SK-N-SH treated with all-trans-retinoic acid at 6 μM for 48 hours (cell line): ENCODE measurements at regions not wholly inside any gene's neighbourhood (a gene's known extent, or its start where the extent isn't known, plus 50 kb on each side); places are given as distances from the start of the nearest gene placed in this dataset.

Source experiments
- BACH2 ChIP-seq: fragments of 250-450 bp; sonication (Bioruptor Pico); IDR thresholded peaks from 2 replicates; pipeline ENCODE4 v1.9.0; 2021; ENCODE audit warnings: mild to moderate bottlenecking, borderline replicate concordance
- CSDC2 ChIP-seq: fragments of 250-450 bp; sonication (Bioruptor Pico); IDR thresholded peaks from 2 replicates; pipeline ENCODE4 v1.5.0; 2020; ENCODE audit warnings: mild to moderate bottlenecking, moderate library complexity
- ESRRG ChIP-seq: fragments of 250-450 bp; sonication (Bioruptor Pico); IDR thresholded peaks from 2 replicates; pipeline ENCODE4 v1.6.1; 2021; ENCODE audit warnings: mild to moderate bottlenecking
- GLIS3 ChIP-seq: fragments of 250-450 bp; sonication (Bioruptor Pico); IDR thresholded peaks from 2 replicates; pipeline ENCODE4 v1.5.0; 2020; ENCODE audit warnings: mild to moderate bottlenecking, moderate library complexity
- PATZ1 ChIP-seq: fragments of 250-450 bp; sonication (Bioruptor Pico); IDR thresholded peaks from 2 replicates; pipeline ENCODE4 v1.8.0; 2020; ENCODE audit warnings: mild to moderate bottlenecking, moderate library complexity, borderline replicate concordance
- POU6F1 ChIP-seq: fragments of 250-450 bp; sonication (Bioruptor Pico); IDR thresholded peaks from 2 replicates; pipeline ENCODE4 v1.8.0; 2021; ENCODE audit warnings: low read depth, mild to moderate bottlenecking, moderate library complexity, borderline replicate concordance
- PPARA ChIP-seq: fragments of 250-450 bp; sonication (Bioruptor Pico); IDR thresholded peaks from 2 replicates; pipeline ENCODE4 v1.5.0; 2020; ENCODE audit warnings: mild to moderate bottlenecking, borderline replicate concordance
- RARB ChIP-seq: fragments of 250-450 bp; sonication (Bioruptor Pico); IDR thresholded peaks from 2 replicates; pipeline ENCODE4 v1.8.0; 2021; ENCODE audit warnings: mild to moderate bottlenecking, moderate library complexity
- TCF4 ChIP-seq: fragments of 250-450 bp; sonication (Bioruptor Pico); IDR thresholded peaks from 2 replicates; pipeline ENCODE4 v1.8.0; 2021; ENCODE audit warnings: mild to moderate bottlenecking, moderate library complexity, borderline replicate concordance
- ZNF565 ChIP-seq: fragments of 450-650 bp; formaldehyde crosslinking; conservative IDR thresholded peaks from 2 replicates; pipeline ENCODE4 v1.5.0; 2020; ENCODE audit warnings: low read depth, mild to moderate bottlenecking, moderate library complexity

GRCh38 chr11:92557879-92558278, 333.3 kb downstream of the FAT3 start:
- TF ChIP-seq ESRRG (CRISPR knock-in tag): no peak
- TF ChIP-seq PATZ1: no peak
- TF ChIP-seq PPARA (CRISPR knock-in tag): no peak
- no peak for TF ChIP-seq RARB (CRISPR knock-in tag)
- no peak for TF ChIP-seq CSDC2 (CRISPR knock-in tag)
- TF ChIP-seq GLIS3: no peak
- no peak for TF ChIP-seq ZNF565 (CRISPR knock-in tag)
- no peak for TF ChIP-seq TCF4 (CRISPR knock-in tag)
- no peak for TF ChIP-seq POU6F1 (CRISPR knock-in tag)
- TF ChIP-seq BACH2 (CRISPR knock-in tag): no peak
